Natural killer cell (primary cell): ENCODE measurements at regions not wholly inside any gene's neighbourhood (a gene's known extent, or its start where the extent isn't known, plus 50 kb on each side); places are given as distances from the start of the nearest gene placed in this dataset.

ENCODE experiments used
- ATAC-seq, 3 donors: fragments of 150-1000 bp in 2 of 3; fragments of 200-7000 bp in 1 of 3; cut with Tn5 transposase; 1 replicate in 1 of 3; 2 replicates in 2 of 3; pipeline ENCODE4 v1.10.0; 2021; ENCODE audit warnings: mild to moderate bottlenecking in 2 of 3, moderate library complexity in 2 of 3
- DNase-seq, 2 donors: peaks; one replicate each; pipeline versions ENCODE4 v3.0.0 to v3.0.0-alpha.2; 2013 to 2021; ENCODE audit warnings: mixed read lengths in 1 of 2
- H3K27ac ChIP-seq: one replicate; pipeline ENCODE4 v1.5.1; 2013; ENCODE audit warnings: mild to moderate bottlenecking, low read length
- H3K27me3 ChIP-seq: one replicate; pipeline ENCODE4 v1.6.1; 2013; ENCODE audit warnings: low read length; ENCODE audit not compliant: control insufficient read depth, insufficient read depth
- H3K36me3 ChIP-seq: one replicate; pipeline ENCODE4 v1.6.1; 2013; ENCODE audit warnings: low read length; ENCODE audit not compliant: control insufficient read depth, insufficient read depth
- H3K4me1 ChIP-seq: one replicate; pipeline ENCODE4 v1.6.1; 2013; ENCODE audit warnings: low read length; ENCODE audit not compliant: control insufficient read depth, insufficient read depth
- H3K4me3 ChIP-seq: one replicate; pipeline ENCODE4 v1.5.1; 2013; ENCODE audit warnings: low read length
- H3K9me3 ChIP-seq: one replicate; pipeline ENCODE4 v1.6.1; 2013; ENCODE audit warnings: low read length; ENCODE audit not compliant: control insufficient read depth, insufficient read depth
- H3K27ac Mint-ChIP-seq, 2 donors: one replicate each; pipeline ENCODE4 v1.8.0; 2022; ENCODE audit warnings: mild to moderate bottlenecking in 2 of 2, mixed read lengths in 2 of 2, moderate library complexity in 1 of 2
- H3K27me3 Mint-ChIP-seq, 2 donors: one replicate each; pipeline ENCODE4 v1.8.0; 2022; ENCODE audit warnings: low read depth in 2 of 2, mixed read lengths in 2 of 2
- H3K36me3 Mint-ChIP-seq: one replicate; pipeline ENCODE4 v1.8.0; 2022; ENCODE audit warnings: mixed read lengths
- H3K4me1 Mint-ChIP-seq, 2 donors: one replicate each; pipeline ENCODE4 v1.8.0; 2022; ENCODE audit warnings: mixed read lengths in 2 of 2
- H3K4me3 Mint-ChIP-seq: one replicate; pipeline ENCODE4 v1.8.0; 2022; ENCODE audit warnings: mild to moderate bottlenecking, moderate library complexity, mixed read lengths
- H3K9me3 Mint-ChIP-seq, 2 donors: one replicate each; pipeline ENCODE4 v1.8.0; 2022; ENCODE audit warnings: mixed read lengths in 2 of 2
- WGBS: methylation state at CpG from one replicate; pipeline ENCODE4 v1.1.7; 2013; ENCODE audit warnings: missing lambda C conversion rate; ENCODE audit not compliant: insufficient coverage; 5-methylcytosine and 5-hydroxymethylcytosine counted together
- intact Hi-C: fragments of 100-400 bp; cut with micrococcal nuclease; formaldehyde crosslinking; loops from one replicate; pipeline ENCODE4 v1.14.2; 2022
- TF ChIP-seq, protein P1 (sequence below): fragments of 200-600 bp; IDR thresholded peaks from one replicate; pipeline ENCODE4 v1.8.0; 2022; ENCODE audit warnings: antibody characterized with exemption

DNA sequence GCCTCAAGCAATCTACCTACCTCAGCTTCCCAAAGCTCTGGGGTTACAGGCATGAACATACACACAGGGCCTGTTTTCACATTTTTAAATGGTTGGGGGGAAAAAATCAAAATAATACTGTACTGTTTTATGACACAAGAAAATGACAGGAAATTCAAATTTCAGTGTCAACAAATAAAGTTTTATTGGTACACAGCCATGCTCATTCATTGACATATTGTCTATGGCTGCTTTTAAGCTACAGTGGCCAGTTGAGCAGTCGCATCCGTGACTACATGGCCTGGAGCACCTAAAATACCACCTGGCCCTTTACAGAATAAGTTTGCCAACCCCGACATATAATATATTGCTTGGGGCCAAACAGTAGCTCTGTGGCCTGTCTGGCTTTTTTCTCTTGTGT lies 56.4 kb upstream of the GGTA1 start:
- intact Hi-C loops: no loop called here
- Mint-ChIP-seq H3K36me3 (no peaks in the 10 kb centered on the region), H3K4me1 (peaks cover 14 to 42% of the 10 kb centered on the region in 2 donors), H3K9me3 (no peaks in the 10 kb centered on the region), H3K27ac (no peak overlapping the region), H3K27me3 (peaks cover 0 to 7% of the 10 kb centered on the region in 2 donors), H3K4me3 (no peak overlapping the region)
- Histone ChIP-seq H3K27ac (no peak overlapping the region), H3K27me3 (no peaks in the 10 kb centered on the region), H3K9me3 (no peaks in the 10 kb centered on the region), H3K4me1 (peaks cover 27% of the 10 kb centered on the region), H3K36me3 (no peaks in the 10 kb centered on the region), H3K4me3 (no peak overlapping the region)
- TF ChIP-seq, protein P1, sequence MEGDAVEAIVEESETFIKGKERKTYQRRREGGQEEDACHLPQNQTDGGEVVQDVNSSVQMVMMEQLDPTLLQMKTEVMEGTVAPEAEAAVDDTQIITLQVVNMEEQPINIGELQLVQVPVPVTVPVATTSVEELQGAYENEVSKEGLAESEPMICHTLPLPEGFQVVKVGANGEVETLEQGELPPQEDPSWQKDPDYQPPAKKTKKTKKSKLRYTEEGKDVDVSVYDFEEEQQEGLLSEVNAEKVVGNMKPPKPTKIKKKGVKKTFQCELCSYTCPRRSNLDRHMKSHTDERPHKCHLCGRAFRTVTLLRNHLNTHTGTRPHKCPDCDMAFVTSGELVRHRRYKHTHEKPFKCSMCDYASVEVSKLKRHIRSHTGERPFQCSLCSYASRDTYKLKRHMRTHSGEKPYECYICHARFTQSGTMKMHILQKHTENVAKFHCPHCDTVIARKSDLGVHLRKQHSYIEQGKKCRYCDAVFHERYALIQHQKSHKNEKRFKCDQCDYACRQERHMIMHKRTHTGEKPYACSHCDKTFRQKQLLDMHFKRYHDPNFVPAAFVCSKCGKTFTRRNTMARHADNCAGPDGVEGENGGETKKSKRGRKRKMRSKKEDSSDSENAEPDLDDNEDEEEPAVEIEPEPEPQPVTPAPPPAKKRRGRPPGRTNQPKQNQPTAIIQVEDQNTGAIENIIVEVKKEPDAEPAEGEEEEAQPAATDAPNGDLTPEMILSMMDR: no peak
- no peak for DNase-seq
- no peak for ATAC-seq
- WGBS: 95% methylated on average over 3 of the region's 3 CpGs

GRCh38 chr9:121556580-121556979 lies 56.9 kb upstream of the GGTA1 start:
- intact Hi-C loops: no loop called here
- no peak overlapping the region for H3K4me3 Mint-ChIP-seq
- WGBS: 82% methylated on average over 5 of the region's 5 CpGs

GRCh38 chr9:121557581-121558447 lies 58.2 kb upstream of the GGTA1 start:
- no peaks in the 10 kb centered on the region for H3K9me3 Mint-ChIP-seq
- intact Hi-C loops: no loop called here
- H3K27me3 ChIP-seq: no peaks in the 10 kb centered on the region
- TF ChIP-seq, protein P1: no peak
- H3K27ac Mint-ChIP-seq: peak overlapping the region; percentile 45 to 75
- no peaks in the 10 kb centered on the region for H3K9me3 ChIP-seq
- peaks cover 14 to 44% of the 10 kb centered on the region in 2 donors for H3K4me1 Mint-ChIP-seq
- H3K4me1 ChIP-seq: peaks cover 27% of the 10 kb centered on the region
- no peaks in the 10 kb centered on the region for H3K36me3 ChIP-seq
- no peak overlapping the region for H3K4me3 ChIP-seq
- no peaks in the 10 kb centered on the region for H3K27me3 Mint-ChIP-seq
- H3K4me3 Mint-ChIP-seq: peak overlapping the region; percentile 17
- no peak overlapping the region for H3K27ac ChIP-seq
- DNase-seq: peak; percentile 19 to 39
- ATAC-seq: peak; percentile 46 to 87 (median 75)
- H3K36me3 Mint-ChIP-seq: no peaks in the 10 kb centered on the region
- 12% methylated on average over 14 of the region's 15 CpGs for WGBS

More at GRCh38 chr9:121556580-121556979, 56.9 kb upstream of the GGTA1 start:
- no peak overlapping the region for H3K27ac ChIP-seq
- peaks cover 0 to 4% of the 10 kb centered on the region in 2 donors for H3K27me3 Mint-ChIP-seq
- no peaks in the 10 kb centered on the region for H3K9me3 Mint-ChIP-seq
- H3K9me3 ChIP-seq: no peaks in the 10 kb centered on the region
- DNase-seq (no peak), ATAC-seq (no peak)
- H3K4me1 ChIP-seq: peaks cover 27% of the 10 kb centered on the region
- H3K27ac Mint-ChIP-seq: peak overlapping the region in 1 of 2 donors; percentile 75
- H3K36me3 ChIP-seq: no peaks in the 10 kb centered on the region
- no peaks in the 10 kb centered on the region for H3K27me3 ChIP-seq
- no peaks in the 10 kb centered on the region for H3K36me3 Mint-ChIP-seq
- peaks cover 14 to 39% of the 10 kb centered on the region in 2 donors for H3K4me1 Mint-ChIP-seq
- TF ChIP-seq, protein P1: no peak
- no peak overlapping the region for H3K4me3 ChIP-seq
